Endometrial microvascular endothelial cells (primary cell): ENCODE measurements at regions not wholly inside any gene's neighbourhood (a gene's known extent, or its start where the extent isn't known, plus 50 kb on each side); places are given as distances from the start of the nearest gene placed in this dataset.

Experiments
- in situ Hi-C: cut with HindIII; loops from 2 replicates; pipeline ENCODE4 v1.10.0; 2017; ENCODE audit warnings: low sequenced_read_pairs, low pct_unique_long_range_greater_than_20kb; ENCODE audit errors: inconsistent ontology term

GRCh38 chr13:40384976-40385857 is 281.2 kb downstream of the FOXO1 start:
- in situ Hi-C loops, result no loop called here

- in situ Hi-C loops, result no loop called here
Observed at GRCh38 chr13:40385858-40386180, 280.6 kb downstream of the FOXO1 start.

- in situ Hi-C loops, result no loop called here
Observed at GRCh38 chr13:40386586-40386985, 279.9 kb downstream of the FOXO1 start.

GRCh38 chr13:40387775-40388174 is 278.7 kb downstream of the FOXO1 start:
- in situ Hi-C loops, result no loop called here

GRCh38 chr13:40388617-40389016 is 277.8 kb downstream of the FOXO1 start:
- in situ Hi-C loops, result no loop called here

- in situ Hi-C loops, result no loop called here
Observed at GRCh38 chr13:40389081-40389641, 277.3 kb downstream of the FOXO1 start.

GRCh38 chr13:40390401-40390916 is 276.0 kb downstream of the FOXO1 start:
- in situ Hi-C loops, result no loop called here

- in situ Hi-C loops, result no loop called here
Observed at GRCh38 chr13:40391788-40392187, 274.7 kb downstream of the FOXO1 start.

GRCh38 chr13:40394304-40394985 is 272.0 kb downstream of the FOXO1 start:
- in situ Hi-C loops, result no loop called here

- in situ Hi-C loops, result no loop called here
Observed at GRCh38 chr13:40398065-40398464, 268.4 kb downstream of the FOXO1 start.

GRCh38 chr13:40399756-40400155 is 266.7 kb downstream of the FOXO1 start:
- in situ Hi-C loops, result no loop called here

- in situ Hi-C loops, result no loop called here
Observed at GRCh38 chr13:40401911-40402776, 264.3 kb downstream of the FOXO1 start.

- in situ Hi-C loops, result no loop called here
Observed at GRCh38 chr13:40402931-40403431, 263.5 kb downstream of the FOXO1 start.

GRCh38 chr13:40403509-40404241 is 262.8 kb downstream of the FOXO1 start:
- in situ Hi-C loops, result no loop called here

GRCh38 chr13:40404407-40404806 is 262.0 kb downstream of the FOXO1 start:
- in situ Hi-C loops, result no loop called here

GRCh38 chr13:40404967-40405716 is 261.3 kb downstream of the FOXO1 start:
- in situ Hi-C loops, result no loop called here

GRCh38 chr13:40406405-40407120 is 259.9 kb downstream of the FOXO1 start:
- in situ Hi-C loops, result no loop called here
